Breast epithelium (tissue), 4 donors: ENCODE measurements at regions not wholly inside any gene's neighbourhood (a gene's known extent, or its start where the extent isn't known, plus 50 kb on each side); places are given as distances from the start of the nearest gene placed in this dataset.
"Not testable (repeated sequence)": the region's sequence is repeated elsewhere in the genome, so short reads cannot be mapped to it uniquely, and the experiment has no call there.

Experiments used
- DNase-seq, 2 donors: peaks; one replicate each; pipeline ENCODE4 v3.0.0-alpha.2; 2019; ENCODE audit warnings: low spot score in 2 of 2
- H3K27ac ChIP-seq, 2 donors: fragments of 200-600 bp; sonication (generic) in 1 of 2; one replicate each; pipeline ENCODE4 v1.5.1; 2016 to 2019; ENCODE audit warnings: mild to moderate bottlenecking in 1 of 2
- H3K27me3 ChIP-seq, 2 donors: fragments of 200-600 bp; sonication (generic) in 1 of 2; one replicate each; pipeline versions ENCODE4 v1.5.1 to v1.6.0; 2017 to 2019; ENCODE audit warnings: control low read depth in 1 of 2, mild to moderate bottlenecking in 1 of 2
- H3K36me3 ChIP-seq: fragments of 200-600 bp; one replicate; pipeline ENCODE4 v1.5.1; 2019
- H3K4me1 ChIP-seq, 2 donors: fragments of 200-600 bp; sonication (generic); one replicate each; pipeline ENCODE4 v1.5.1; 2016 to 2019; ENCODE audit warnings: control low read depth in 1 of 2
- H3K4me3 ChIP-seq, 3 donors: fragments of 200-600 bp; sonication (generic); 1 replicate in 2 of 3; 2 replicates in 1 of 3; pipeline ENCODE4 v1.5.1; 2016 to 2019; ENCODE audit warnings: mild to moderate bottlenecking in 3 of 3, moderate library complexity in 2 of 3
- H3K9me3 ChIP-seq, 2 donors: fragments of 200-600 bp; sonication (generic) in 1 of 2; one replicate each; pipeline ENCODE4 v1.5.1; 2016 to 2019; ENCODE audit warnings: control low read depth in 1 of 2
- CTCF ChIP-seq, 3 donors: fragments of 450-650 bp; IDR thresholded peaks; one replicate each; pipeline ENCODE4 v1.5.1; 2016 to 2017; ENCODE audit warnings: antibody characterized with exemption in 3 of 3, mild to moderate bottlenecking in 3 of 3, moderate library complexity in 3 of 3
- POLR2A ChIP-seq: fragments of 450-650 bp; IDR thresholded peaks from one replicate; pipeline ENCODE4 v1.6.1; 2016; ENCODE audit warnings: antibody characterized with exemption, mild to moderate bottlenecking, moderate library complexity
- POLR2AphosphoS5 ChIP-seq, 3 donors: sonication (generic); formaldehyde crosslinking; IDR thresholded peaks; one replicate each; pipeline ENCODE4 v1.6.1; 2017; ENCODE audit warnings: antibody characterized with exemption in 3 of 3
- intact Hi-C: fragments of 100-400 bp; cut with DNase I; formaldehyde crosslinking; loops from one replicate; pipeline ENCODE4 v1.15.1; 2023; ENCODE audit warnings: low total_unique reads

GRCh38 chr12:89203144-89203543, 149.2 kb downstream of the DUSP6 start:
- no peak overlapping the region for H3K4me3 ChIP-seq
- H3K27me3 ChIP-seq: no peaks in the 10 kb centered on the region
- H3K27ac ChIP-seq: no peak overlapping the region
- H3K9me3 ChIP-seq: no peaks in the 10 kb centered on the region
- TF ChIP-seq POLR2AphosphoS5 (IDR thresholded peaks at IDR 0.05) (no peak), CTCF (IDR thresholded peaks at IDR 0.05) (no peak), POLR2A (no peak)
- DNase-seq: no peak
- H3K36me3 ChIP-seq: no peaks in the 10 kb centered on the region
- no peaks in the 10 kb centered on the region for H3K4me1 ChIP-seq
- intact Hi-C loops: no loop called here

GRCh38 chr12:89200217-89200616, 152.1 kb downstream of the DUSP6 start:
- Histone ChIP-seq H3K36me3 (no peaks in the 10 kb centered on the region), H3K9me3 (no peaks in the 10 kb centered on the region), H3K27ac (no peak overlapping the region), H3K27me3 (no peaks in the 10 kb centered on the region), H3K4me1 (no peaks in the 10 kb centered on the region), H3K4me3 (no peak overlapping the region)
- DNase-seq: no peak
- no peak for TF ChIP-seq CTCF (IDR thresholded peaks at IDR 0.05)
- TF ChIP-seq POLR2AphosphoS5 (IDR thresholded peaks at IDR 0.05): no peak
- TF ChIP-seq POLR2A: no peak
- intact Hi-C loops: no loop called here

GRCh38 chr12:89195470-89195869, 156.8 kb downstream of the DUSP6 start:
- TF ChIP-seq CTCF (IDR thresholded peaks at IDR 0.05) (no peak), POLR2AphosphoS5 (IDR thresholded peaks at IDR 0.05) (no peak), POLR2A (no peak)
- Histone ChIP-seq H3K27ac (no peak overlapping the region), H3K9me3 (peaks cover 1% of the 10 kb centered on the region in 2 donors), H3K4me1 (no peaks in the 10 kb centered on the region), H3K4me3 (no peak overlapping the region), H3K27me3 (no peaks in the 10 kb centered on the region), H3K36me3 (no peaks in the 10 kb centered on the region)
- no peak for DNase-seq
- intact Hi-C loops: no loop called here

GRCh38 chr12:89194683-89195082, 157.6 kb downstream of the DUSP6 start:
- Histone ChIP-seq H3K27me3 (no peaks in the 10 kb centered on the region), H3K4me1 (no peaks in the 10 kb centered on the region), H3K4me3 (no peak overlapping the region), H3K9me3 (peaks cover 4 to 8% of the 10 kb centered on the region in 2 donors), H3K36me3 (no peaks in the 10 kb centered on the region), H3K27ac (no peak overlapping the region)
- TF ChIP-seq POLR2A: no peak
- intact Hi-C loops: no loop called here
- no peak for DNase-seq

GRCh38 chr12:89192429-89192828, 159.9 kb downstream of the DUSP6 start:
- H3K4me3 ChIP-seq: no peak overlapping the region
- H3K4me1 ChIP-seq: no peaks in the 10 kb centered on the region
- intact Hi-C loops: no loop called here
- TF ChIP-seq CTCF (IDR thresholded peaks at IDR 0.05) (no peak), POLR2A (no peak), POLR2AphosphoS5 (IDR thresholded peaks at IDR 0.05) (no peak)
- no peak for DNase-seq
- no peaks in the 10 kb centered on the region for H3K27me3 ChIP-seq
- peaks cover 14 to 17% of the 10 kb centered on the region in 2 donors for H3K9me3 ChIP-seq
- H3K27ac ChIP-seq: peak overlapping the region; percentile 12 to 52
- no peaks in the 10 kb centered on the region for H3K36me3 ChIP-seq

- H3K4me3 ChIP-seq, intact Hi-C loops, DNase-seq: not testable (repeated sequence)
Observed at GRCh38 chr12:89191597-89191996, 160.7 kb downstream of the DUSP6 start.

More at GRCh38 chr12:89191597-89191996, 160.7 kb downstream of the DUSP6 start:
- H3K27ac ChIP-seq, H3K4me1 ChIP-seq, H3K27me3 ChIP-seq, H3K36me3 ChIP-seq: not testable (repeated sequence)
- peaks cover 14 to 17% of the 10 kb centered on the region in 2 donors for H3K9me3 ChIP-seq
